ENCODE measurements at regions not wholly inside any gene's neighbourhood (a gene's known extent, or its start where the extent isn't known, plus 50 kb on each side); places are given as distances from the start of the nearest gene placed in this dataset.
A peak's percentile ranks its signal among the peaks of the same experiment; 100 is the strongest.

GRCh38 chr21:20551939-20552338, 446.3 kb upstream of the NCAM2 start:
- Histone ChIP-seq H3K4me1 (peaks cover 0 to 48% (median 17%) of the 10 kb centered on the region in 4 donors), H3K36me3 (no peaks in the 10 kb centered on the region), H3K9me3 (no peaks in the 10 kb centered on the region), H3K4me3 (no peak overlapping the region), H3K27ac (peak overlapping the region in 3 of 4 donors; percentile 22 to 60 (median 30)), H3K27me3 (no peaks in the 10 kb centered on the region)
- intact Hi-C loops (cut with DNase I) = loop anchor here (5.0 kb wide), 1 partner anchor 1565 kb away; no protein-coding TSS in a partner anchor
- 73 to 88% methylated on average over 1 of the region's 1 CpG for WGBS, 2 donors
- no peak for TF ChIP-seq POLR2A (IDR thresholded peaks at IDR 0.05)
- TF ChIP-seq EP300 (IDR thresholded peaks at IDR 0.05) = peak; percentile 9 to 90 (median 66)
- peak; percentile 83 to 94 (median 92) for TF ChIP-seq POLR2AphosphoS5 (IDR thresholded peaks at IDR 0.05)
- TF ChIP-seq, protein P1, sequence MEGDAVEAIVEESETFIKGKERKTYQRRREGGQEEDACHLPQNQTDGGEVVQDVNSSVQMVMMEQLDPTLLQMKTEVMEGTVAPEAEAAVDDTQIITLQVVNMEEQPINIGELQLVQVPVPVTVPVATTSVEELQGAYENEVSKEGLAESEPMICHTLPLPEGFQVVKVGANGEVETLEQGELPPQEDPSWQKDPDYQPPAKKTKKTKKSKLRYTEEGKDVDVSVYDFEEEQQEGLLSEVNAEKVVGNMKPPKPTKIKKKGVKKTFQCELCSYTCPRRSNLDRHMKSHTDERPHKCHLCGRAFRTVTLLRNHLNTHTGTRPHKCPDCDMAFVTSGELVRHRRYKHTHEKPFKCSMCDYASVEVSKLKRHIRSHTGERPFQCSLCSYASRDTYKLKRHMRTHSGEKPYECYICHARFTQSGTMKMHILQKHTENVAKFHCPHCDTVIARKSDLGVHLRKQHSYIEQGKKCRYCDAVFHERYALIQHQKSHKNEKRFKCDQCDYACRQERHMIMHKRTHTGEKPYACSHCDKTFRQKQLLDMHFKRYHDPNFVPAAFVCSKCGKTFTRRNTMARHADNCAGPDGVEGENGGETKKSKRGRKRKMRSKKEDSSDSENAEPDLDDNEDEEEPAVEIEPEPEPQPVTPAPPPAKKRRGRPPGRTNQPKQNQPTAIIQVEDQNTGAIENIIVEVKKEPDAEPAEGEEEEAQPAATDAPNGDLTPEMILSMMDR (IDR thresholded peaks at IDR 0.05) = no peak
- DNase-seq = no peak

DNA sequence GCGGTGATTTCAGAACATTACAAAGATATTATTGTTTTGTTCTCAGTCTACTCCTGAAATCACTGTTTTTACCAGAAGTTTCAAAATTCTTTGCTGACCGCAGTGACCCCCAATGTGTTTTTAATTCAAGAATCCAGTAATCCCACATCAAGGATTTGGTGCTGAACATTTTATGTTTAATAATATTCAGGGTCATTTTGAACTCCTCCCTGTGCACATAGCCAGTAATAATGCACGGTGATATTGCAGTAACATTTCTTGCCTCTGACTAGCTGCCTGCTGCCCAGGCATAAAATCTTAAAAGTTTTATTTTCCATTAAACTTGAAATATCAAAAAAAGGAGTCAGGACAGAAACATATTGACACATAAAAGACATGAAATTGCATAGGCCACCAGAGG, 443.4 kb upstream of the NCAM2 start:
- no peak for DNase-seq
- H3K4me1 ChIP-seq = peaks cover 0 to 52% (median 17%) of the 10 kb centered on the region in 4 donors
- no peak overlapping the region for H3K4me3 ChIP-seq
- no peaks in the 10 kb centered on the region for H3K9me3 ChIP-seq
- TF ChIP-seq POLR2AphosphoS5 (IDR thresholded peaks at IDR 0.05) (no peak), EP300 (IDR thresholded peaks at IDR 0.05) (no peak), POLR2A (IDR thresholded peaks at IDR 0.05) (no peak)
- TF ChIP-seq, protein P1 (IDR thresholded peaks at IDR 0.05) = no peak
- 84 to 88% methylated on average over 3 of the region's 3 CpGs for WGBS, 2 donors
- no peaks in the 10 kb centered on the region for H3K27me3 ChIP-seq
- H3K27ac ChIP-seq = no peak overlapping the region
- no peaks in the 10 kb centered on the region for H3K36me3 ChIP-seq
- intact Hi-C loops (cut with DNase I) = loop anchor here (5.0 kb wide), 1 partner anchor 1567 kb away; no protein-coding TSS in a partner anchor

DNA sequence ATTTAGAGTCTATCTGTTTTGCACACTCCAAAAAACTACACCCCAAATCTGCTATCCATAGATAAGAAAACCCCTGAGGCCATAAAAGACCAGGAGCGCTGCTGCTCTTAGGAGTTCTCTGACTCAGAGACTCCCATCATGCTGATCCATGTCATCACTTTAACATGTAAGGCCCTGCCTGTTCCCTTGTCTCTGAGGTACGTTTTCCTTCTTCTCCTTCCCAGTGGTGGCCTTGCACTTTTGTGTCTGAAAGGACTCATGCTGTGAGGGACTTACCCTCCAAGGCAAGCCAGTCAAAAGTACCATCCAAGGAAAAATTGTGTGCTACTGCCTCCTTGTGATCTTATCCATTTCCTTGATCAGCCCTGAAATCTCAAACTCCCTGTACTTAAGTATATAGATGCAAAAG, 427.4 kb upstream of the NCAM2 start:
- Histone ChIP-seq H3K36me3 (no peaks in the 10 kb centered on the region), H3K27me3 (no peaks in the 10 kb centered on the region), H3K27ac (no peak overlapping the region), H3K4me3 (no peak overlapping the region), H3K4me1 (no peaks in the 10 kb centered on the region), H3K9me3 (no peaks in the 10 kb centered on the region)
- no peak for TF ChIP-seq EP300 (IDR thresholded peaks at IDR 0.05)
- TF ChIP-seq, protein P1 (IDR thresholded peaks at IDR 0.05) = peak in 2 of 4 experiments; percentile 5 to 12
- WGBS, 2 donors = 58 to 69% methylated on average over 2 of the region's 2 CpGs
- no peak for DNase-seq
- intact Hi-C loops (cut with DNase I) = no loop called here

DNA sequence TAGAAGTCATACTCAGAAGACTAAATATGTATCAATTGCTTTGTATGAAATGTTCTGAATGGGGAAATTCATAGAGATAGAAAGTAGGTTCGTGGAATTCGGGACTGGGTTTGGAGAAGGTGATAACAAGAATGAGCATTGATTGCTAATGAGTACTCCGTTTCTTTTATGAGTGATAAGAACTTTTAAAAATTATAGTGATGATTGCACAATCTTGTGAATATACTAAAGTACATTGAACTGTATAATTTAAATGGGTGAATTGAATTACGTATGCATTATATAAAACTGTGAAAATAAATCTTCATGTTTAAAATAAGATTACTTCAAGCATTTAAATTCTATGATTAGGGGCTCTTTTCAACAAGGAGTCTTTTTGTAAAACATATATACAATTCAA, 425.6 kb upstream of the NCAM2 start:
- no peak for DNase-seq
- H3K4me1 ChIP-seq = no peaks in the 10 kb centered on the region
- no peaks in the 10 kb centered on the region for H3K27me3 ChIP-seq
- H3K27ac ChIP-seq = no peak overlapping the region
- H3K9me3 ChIP-seq = no peaks in the 10 kb centered on the region
- no peak overlapping the region for H3K4me3 ChIP-seq
- no peaks in the 10 kb centered on the region for H3K36me3 ChIP-seq
- intact Hi-C loops (cut with DNase I) = no loop called here
- WGBS, 2 donors = 87 to 90% methylated on average over 4 of the region's 4 CpGs
- TF ChIP-seq POLR2AphosphoS5 (IDR thresholded peaks at IDR 0.05) (no peak), EP300 (IDR thresholded peaks at IDR 0.05) (no peak), POLR2A (IDR thresholded peaks at IDR 0.05) (no peak)
- TF ChIP-seq, protein P1 (IDR thresholded peaks at IDR 0.05) = no peak

GRCh38 chr21:20581361-20581760, 416.8 kb upstream of the NCAM2 start:
- H3K4me3 ChIP-seq = no peak overlapping the region
- peaks cover 0 to 6% (median 0%) of the 10 kb centered on the region in 4 donors for H3K4me1 ChIP-seq
- intact Hi-C loops (cut with DNase I) = no loop called here
- no peaks in the 10 kb centered on the region for H3K36me3 ChIP-seq
- WGBS, 2 donors = 87 to 91% methylated on average over 1 of the region's 1 CpG
- no peaks in the 10 kb centered on the region for H3K27me3 ChIP-seq
- DNase-seq = no peak
- peaks cover 0 to 3% (median 0%) of the 10 kb centered on the region in 4 donors for H3K9me3 ChIP-seq
- TF ChIP-seq POLR2A (IDR thresholded peaks at IDR 0.05) (no peak), POLR2AphosphoS5 (IDR thresholded peaks at IDR 0.05) (no peak), EP300 (IDR thresholded peaks at IDR 0.05) (no peak)
- TF ChIP-seq, protein P1 (IDR thresholded peaks at IDR 0.05) = no peak
- H3K27ac ChIP-seq = no peak overlapping the region
